ENCODE measurements at regions not wholly inside any gene's neighbourhood (a gene's known extent, or its start where the extent isn't known, plus 50 kb on each side); places are given as distances from the start of the nearest gene placed in this dataset.

GRCh38 chr13:94765814-94766213 lies 53.5 kb upstream of the SOX21 start:
- no peak for TF ChIP-seq REST (IDR thresholded peaks at IDR 0.05; ENCODE audit: insufficient read depth in 1 of 2, low read depth in 2 of 2, low read length in 2 of 2)
- TF ChIP-seq POLR2AphosphoS5 (IDR thresholded peaks at IDR 0.05; ENCODE audit: low read depth, low read length), result no peak
- TF ChIP-seq FOXP2 (optimal IDR thresholded peaks at IDR 0.05; ENCODE audit: borderline replicate concordance, extremely low read depth, extremely low read length, insufficient read depth), result no peak
- no peak for TF ChIP-seq TAF1 (IDR thresholded peaks at IDR 0.05; ENCODE audit: borderline replicate concordance, insufficient read depth, low read length)
- no peak for TF ChIP-seq SIN3A (IDR thresholded peaks at IDR 0.05; ENCODE audit: borderline replicate concordance, insufficient read depth, low read length)

- TF ChIP-seq SIN3A (IDR thresholded peaks at IDR 0.05; ENCODE audit: borderline replicate concordance, insufficient read depth, low read length) (no peak), TAF1 (IDR thresholded peaks at IDR 0.05; ENCODE audit: borderline replicate concordance, insufficient read depth, low read length) (no peak), REST (IDR thresholded peaks at IDR 0.05; ENCODE audit: insufficient read depth in 1 of 2, low read depth in 2 of 2, low read length in 2 of 2) (no peak), FOXP2 (optimal IDR thresholded peaks at IDR 0.05; ENCODE audit: borderline replicate concordance, extremely low read depth, extremely low read length, insufficient read depth) (no peak), POLR2AphosphoS5 (IDR thresholded peaks at IDR 0.05; ENCODE audit: low read depth, low read length) (no peak)
Observed at GRCh38 chr13:94764576-94765321, 52.4 kb upstream of the SOX21 start.
